ENCODE measurements at regions not wholly inside any gene's neighbourhood (a gene's known extent, or its start where the extent isn't known, plus 50 kb on each side); places are given as distances from the start of the nearest gene placed in this dataset.

- TF ChIP-seq, protein P1, sequence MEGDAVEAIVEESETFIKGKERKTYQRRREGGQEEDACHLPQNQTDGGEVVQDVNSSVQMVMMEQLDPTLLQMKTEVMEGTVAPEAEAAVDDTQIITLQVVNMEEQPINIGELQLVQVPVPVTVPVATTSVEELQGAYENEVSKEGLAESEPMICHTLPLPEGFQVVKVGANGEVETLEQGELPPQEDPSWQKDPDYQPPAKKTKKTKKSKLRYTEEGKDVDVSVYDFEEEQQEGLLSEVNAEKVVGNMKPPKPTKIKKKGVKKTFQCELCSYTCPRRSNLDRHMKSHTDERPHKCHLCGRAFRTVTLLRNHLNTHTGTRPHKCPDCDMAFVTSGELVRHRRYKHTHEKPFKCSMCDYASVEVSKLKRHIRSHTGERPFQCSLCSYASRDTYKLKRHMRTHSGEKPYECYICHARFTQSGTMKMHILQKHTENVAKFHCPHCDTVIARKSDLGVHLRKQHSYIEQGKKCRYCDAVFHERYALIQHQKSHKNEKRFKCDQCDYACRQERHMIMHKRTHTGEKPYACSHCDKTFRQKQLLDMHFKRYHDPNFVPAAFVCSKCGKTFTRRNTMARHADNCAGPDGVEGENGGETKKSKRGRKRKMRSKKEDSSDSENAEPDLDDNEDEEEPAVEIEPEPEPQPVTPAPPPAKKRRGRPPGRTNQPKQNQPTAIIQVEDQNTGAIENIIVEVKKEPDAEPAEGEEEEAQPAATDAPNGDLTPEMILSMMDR (IDR thresholded peaks at IDR 0.05; ENCODE audit: low read length): no peak
- no peak for TF ChIP-seq EZH2phosphoT487 (IDR thresholded peaks at IDR 0.05; ENCODE audit: low read length)
Observed at GRCh38 chr13:66089711-66090110, 1140.4 kb downstream of the PCDH9 start.

Measured in MM.1S (cell line).